Heart right ventricle (tissue), 16 donors: ENCODE measurements at regions not wholly inside any gene's neighbourhood (a gene's known extent, or its start where the extent isn't known, plus 50 kb on each side); places are given as distances from the start of the nearest gene placed in this dataset.

Experiments used
- ATAC-seq, 8 donors: fragments of 200-7000 bp; cut with Tn5 transposase; one replicate each; pipeline ENCODE4 v1.9.1; 2020; ENCODE audit warnings: mild to moderate bottlenecking in 8 of 8, moderate library complexity in 8 of 8, moderate number of reproducible peaks in 1 of 8
- DNase-seq, 2 donors: peaks; one replicate each; pipeline ENCODE4 v3.0.0-alpha.2; 2020
- H3K27ac ChIP-seq, 10 donors: fragments of 200-600 bp; sonication (generic) in 2 of 10; one replicate each; pipeline versions ENCODE4 v1.5.0 to v1.8.0; 2020 to 2022; ENCODE audit warnings: mild to moderate bottlenecking in 3 of 10
- H3K27me3 ChIP-seq, 7 donors: fragments of 200-600 bp; one replicate each; pipeline ENCODE4 v1.8.0; 2021 to 2022; ENCODE audit warnings: mild to moderate bottlenecking in 2 of 7
- H3K36me3 ChIP-seq, 9 donors: fragments of 200-600 bp; sonication (generic) in 1 of 9; one replicate each; pipeline versions ENCODE4 v1.5.0 to v1.8.0; 2020 to 2022; ENCODE audit warnings: mild to moderate bottlenecking in 2 of 9
- H3K4me1 ChIP-seq, 9 donors: fragments of 200-600 bp; sonication (generic) in 1 of 9; one replicate each; pipeline versions ENCODE4 v1.5.0 to v1.8.0; 2020 to 2022; ENCODE audit warnings: mild to moderate bottlenecking in 4 of 9
- H3K4me3 ChIP-seq, 10 donors: fragments of 200-600 bp; sonication (generic) in 2 of 10; one replicate each; pipeline versions ENCODE4 v1.5.0 to v1.8.0; 2020 to 2022; ENCODE audit warnings: mild to moderate bottlenecking in 7 of 10, moderate library complexity in 2 of 10
- H3K9me3 ChIP-seq, 11 donors: fragments of 200-600 bp in 10 of 11; sonication (generic) in 2 of 11; one replicate each; pipeline versions ENCODE4 v1.5.0 to v1.8.0; 2013 to 2022; ENCODE audit warnings: mild to moderate bottlenecking in 2 of 11, control low read depth in 1 of 11, moderate library complexity in 1 of 11
- CTCF ChIP-seq, 9 donors: fragments of 200-600 bp; sonication (generic) in 2 of 9; IDR thresholded peaks; one replicate each; pipeline versions ENCODE4 v1.5.0 to v1.8.0; 2021 to 2022; ENCODE audit warnings: antibody characterized with exemption in 9 of 9, mild to moderate bottlenecking in 5 of 9, moderate library complexity in 1 of 9
- WGBS, 2 donors: extraction: QIAGEN DNeasy Blood & Tissue Kit; methylation state at CpG; one replicate each; pipeline ENCODE4 v1.1.7; 2013; ENCODE audit warnings: inconsistent platforms in 1 of 2; 5-methylcytosine and 5-hydroxymethylcytosine counted together
- intact Hi-C, 10 donors: fragments of 100-400 bp; cut with DNase I; formaldehyde crosslinking; loops; one replicate each; pipeline versions ENCODE4 v1.11.1 to v1.14.2; 2022
- donor health status: Arrhythmogenic right ventricular cardiomyopathy.
- donor health status: ischemic (EF 13 %, LVEDD 7.1; RV severe dilation, severe dysfunction).
- donor health status: healthy with polysubstance abuse.
- donor health status: DM: no; HTN: yes; CAD: no.
- donor health status: DM: no; HTN: no; CAD: no.
- donor health status: ischemic (EF 25% LVEDD 6.9; RV normal size, moderate dysfunction).
- donor health status: ischemic (EF 25% LVEDD 5.7; RV mildly dilated, moderate dysfunction).
- donor health status: healthy.
- donor health status: DM: yes; HTN: yes; CAD: no.
- donor health status: Ischemic cardiomyopathy.
- donor health status: ischemic (EF 35%, LVEDD 5.7; RV mildly dilated, moderate dysfunction).
- donor health status: nonischemic (EF 11% LVEDD 7.7; RV severe dilation, severe dysfunction).
- donor health status: DM: yes; HTN: yes; CAD: no.
- donor health status: PGD.
- donor health status: ischemic (EF 29% LVEDD 5.4; RV normal size, mild dysfunction).
- donor health status: nonischemic (EF 23%, LVEDD 6.1; RV moderate dilation, normal function).

DNA sequence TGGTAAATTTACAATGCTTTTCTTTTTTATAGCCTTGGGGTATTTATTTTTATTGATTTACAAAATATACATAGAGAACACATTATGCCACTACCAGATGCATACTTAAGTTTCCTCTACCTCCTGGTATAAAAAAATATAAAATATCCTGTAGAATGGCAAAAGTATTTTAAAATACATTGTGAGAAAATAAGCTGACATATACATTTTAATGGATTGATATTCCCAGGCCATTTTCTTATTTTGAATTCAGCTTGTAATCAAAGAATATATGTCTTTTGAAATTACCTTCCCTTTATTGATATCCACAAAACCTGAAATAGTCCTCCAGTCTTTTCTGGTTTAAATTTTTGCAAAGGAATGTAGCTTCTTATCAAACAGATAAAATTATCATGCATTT is 923.9 kb downstream of the CDH18 start:
- TF ChIP-seq CTCF (IDR thresholded peaks at IDR 0.05): no peak
- H3K27ac ChIP-seq: no peak overlapping the region
- intact Hi-C loops: no loop called here
- no peak overlapping the region for H3K4me3 ChIP-seq
- no peaks in the 10 kb centered on the region for H3K27me3 ChIP-seq
- H3K4me1 ChIP-seq: no peaks in the 10 kb centered on the region
- ATAC-seq: no peak
- no peak for DNase-seq
- peaks cover 0 to 7% (median 0%) of the 10 kb centered on the region in 11 donors for H3K9me3 ChIP-seq
- no peaks in the 10 kb centered on the region for H3K36me3 ChIP-seq

DNA sequence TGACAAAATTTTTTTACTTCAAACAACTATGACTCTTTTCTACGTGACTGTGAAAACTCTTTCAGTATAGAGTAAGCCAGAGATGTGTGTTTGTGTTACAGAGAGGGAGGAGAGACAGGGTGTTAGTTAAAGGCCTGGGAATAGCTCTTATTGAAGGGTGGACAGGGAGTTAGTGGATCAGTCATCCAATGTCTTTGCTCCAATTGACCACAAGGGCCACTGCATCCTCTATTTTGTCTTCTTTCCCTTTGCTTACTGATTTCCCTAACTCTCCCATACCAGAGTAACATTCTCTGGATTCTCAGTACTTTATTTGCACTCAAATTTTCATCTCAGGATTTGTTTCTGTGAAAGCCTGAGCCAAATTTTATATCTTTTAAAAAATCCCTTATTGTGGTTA is 920.3 kb downstream of the CDH18 start:
- intact Hi-C loops: no loop called here
- H3K27me3 ChIP-seq: no peaks in the 10 kb centered on the region
- TF ChIP-seq CTCF (IDR thresholded peaks at IDR 0.05): no peak
- peaks cover 0 to 19% (median 0%) of the 10 kb centered on the region in 11 donors for H3K9me3 ChIP-seq
- H3K4me1 ChIP-seq: no peaks in the 10 kb centered on the region
- H3K4me3 ChIP-seq: no peak overlapping the region
- H3K36me3 ChIP-seq: no peaks in the 10 kb centered on the region
- 50 to 71% methylated on average over 1 of the region's 1 CpG for WGBS, 2 donors
- no peak overlapping the region for H3K27ac ChIP-seq
- DNase-seq (no peak), ATAC-seq (no peak)

DNA sequence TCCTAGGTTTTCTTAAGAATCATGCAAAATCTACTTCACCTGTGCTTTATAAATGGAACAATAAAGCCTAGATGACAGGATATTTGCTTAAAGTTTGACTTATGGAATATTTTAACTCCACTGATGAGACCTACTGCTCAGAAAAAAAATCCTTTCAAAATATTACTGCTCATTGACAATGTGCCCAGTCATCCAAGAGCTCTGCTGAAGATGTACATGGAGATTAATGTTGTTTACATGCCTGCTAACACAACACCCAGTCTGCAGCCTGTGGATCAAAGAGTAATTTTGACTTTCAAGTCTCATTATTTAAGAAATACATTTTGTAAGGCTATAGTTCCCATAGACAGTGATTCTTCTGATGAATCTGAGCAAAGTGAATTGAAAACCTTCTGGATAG is 889.6 kb downstream of the CDH18 start:
- no peaks in the 10 kb centered on the region for H3K4me1 ChIP-seq
- ATAC-seq (no peak), DNase-seq (no peak)
- no peak overlapping the region for H3K4me3 ChIP-seq
- no peak overlapping the region for H3K27ac ChIP-seq
- no peak for TF ChIP-seq CTCF (IDR thresholded peaks at IDR 0.05)
- intact Hi-C loops: no loop called here
- H3K27me3 ChIP-seq: no peaks in the 10 kb centered on the region
- H3K9me3 ChIP-seq: peaks cover 0 to 20% (median 0%) of the 10 kb centered on the region in 11 donors
- H3K36me3 ChIP-seq: no peaks in the 10 kb centered on the region

- TF ChIP-seq CTCF (IDR thresholded peaks at IDR 0.05): no peak
- H3K9me3 ChIP-seq: peaks cover 0 to 20% (median 0%) of the 10 kb centered on the region in 11 donors
- no peaks in the 10 kb centered on the region for H3K27me3 ChIP-seq
- ATAC-seq (no peak), DNase-seq (no peak)
- H3K36me3 ChIP-seq: no peaks in the 10 kb centered on the region
- H3K4me3 ChIP-seq: no peak overlapping the region
- H3K27ac ChIP-seq: no peak overlapping the region
- H3K4me1 ChIP-seq: no peaks in the 10 kb centered on the region
- 58 to 59% methylated on average over 1 of the region's 1 CpG for WGBS, 2 donors
- intact Hi-C loops: no loop called here
These were observed 888.8 kb downstream of the CDH18 start for GRCh38 chr5:19099195-19099594.

DNA sequence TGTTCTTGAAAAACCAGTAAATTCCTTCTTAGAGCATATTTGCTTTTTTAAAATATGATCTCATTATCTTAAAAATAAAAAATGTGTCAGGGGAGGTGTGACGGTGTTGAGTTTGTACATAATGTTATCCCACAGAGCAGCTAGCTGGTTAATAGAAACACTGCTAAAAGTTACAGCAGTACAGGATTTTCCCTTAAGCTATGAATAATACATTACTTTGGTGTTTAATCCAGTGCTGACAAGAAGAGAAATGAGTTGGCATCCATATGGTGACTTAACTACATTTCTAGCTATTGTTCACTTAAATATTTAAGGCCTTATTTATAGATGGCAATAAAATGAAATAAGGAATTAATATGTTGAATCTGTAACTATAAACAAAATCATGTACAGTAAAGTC is 883.1 kb downstream of the CDH18 start:
- H3K36me3 ChIP-seq: no peaks in the 10 kb centered on the region
- H3K4me3 ChIP-seq: no peak overlapping the region
- 67 to 71% methylated on average over 1 of the region's 1 CpG for WGBS, 2 donors
- DNase-seq: no peak
- no peak for TF ChIP-seq CTCF (IDR thresholded peaks at IDR 0.05)
- H3K27me3 ChIP-seq: no peaks in the 10 kb centered on the region
- peaks cover 0 to 6% (median 0%) of the 10 kb centered on the region in 11 donors for H3K9me3 ChIP-seq
- H3K27ac ChIP-seq: no peak overlapping the region
- intact Hi-C loops: no loop called here
- H3K4me1 ChIP-seq: no peaks in the 10 kb centered on the region
- ATAC-seq: no peak
